Stromal cell of bone marrow (primary cell): ENCODE measurements at regions not wholly inside any gene's neighbourhood (a gene's known extent, or its start where the extent isn't known, plus 50 kb on each side); places are given as distances from the start of the nearest gene placed in this dataset.
A peak's percentile ranks its signal among the peaks of the same experiment; 100 is the strongest.

Experiments used
- DNase-seq: peaks from one replicate; pipeline ENCODE4 v3.0.0-alpha.2; 2012; ENCODE audit warnings: low read depth

GRCh38 chr16:85460252-85461021 lies 152.7 kb upstream of the GSE1 start:
- no peak for DNase-seq

GRCh38 chr16:85461022-85461813 lies 151.9 kb upstream of the GSE1 start:
- peak; percentile 26 for DNase-seq

- no peak for DNase-seq
Measured at GRCh38 chr16:85461814-85462713, 151.1 kb upstream of the GSE1 start.

GRCh38 chr16:85462714-85463611 lies 150.2 kb upstream of the GSE1 start:
- no peak for DNase-seq

- no peak for DNase-seq
Measured at GRCh38 chr16:85463672-85464382, 149.3 kb upstream of the GSE1 start.

- no peak for DNase-seq
Measured at GRCh38 chr16:85464383-85465305, 148.5 kb upstream of the GSE1 start.

- DNase-seq, result peak; percentile 61
Measured at GRCh38 chr16:85465328-85466303, 147.5 kb upstream of the GSE1 start.

- DNase-seq, result no peak
Measured at GRCh38 chr16:85466304-85466700, 146.8 kb upstream of the GSE1 start.

- no peak for DNase-seq
Measured at GRCh38 chr16:85466989-85467388, 146.1 kb upstream of the GSE1 start.

GRCh38 chr16:85469929-85470590 lies 143.1 kb upstream of the GSE1 start:
- DNase-seq, result no peak

- no peak for DNase-seq
Measured at GRCh38 chr16:85470873-85471272, 142.2 kb upstream of the GSE1 start.

GRCh38 chr16:85471469-85472431 lies 141.4 kb upstream of the GSE1 start:
- no peak for DNase-seq

- DNase-seq, result no peak
Measured at GRCh38 chr16:85472514-85472913, 140.6 kb upstream of the GSE1 start.

GRCh38 chr16:85473323-85473722 lies 139.8 kb upstream of the GSE1 start:
- DNase-seq, result no peak

- DNase-seq, result no peak
Measured at GRCh38 chr16:85473909-85474620, 139.1 kb upstream of the GSE1 start.
